NOMO-1 (cell line): ENCODE measurements at regions not wholly inside any gene's neighbourhood (a gene's known extent, or its start where the extent isn't known, plus 50 kb on each side); places are given as distances from the start of the nearest gene placed in this dataset.
"Not testable (repeated sequence)": the region's sequence is repeated elsewhere in the genome, so short reads cannot be mapped to it uniquely, and the experiment has no call there.

Experiments used
- DNase-seq, 2 experiments: peaks; one replicate each; lab custom pipeline; 2025; ENCODE audit not compliant: unreplicated experiment in 2 of 2; lab: John Stamatoyannopoulos, UW

DNA sequence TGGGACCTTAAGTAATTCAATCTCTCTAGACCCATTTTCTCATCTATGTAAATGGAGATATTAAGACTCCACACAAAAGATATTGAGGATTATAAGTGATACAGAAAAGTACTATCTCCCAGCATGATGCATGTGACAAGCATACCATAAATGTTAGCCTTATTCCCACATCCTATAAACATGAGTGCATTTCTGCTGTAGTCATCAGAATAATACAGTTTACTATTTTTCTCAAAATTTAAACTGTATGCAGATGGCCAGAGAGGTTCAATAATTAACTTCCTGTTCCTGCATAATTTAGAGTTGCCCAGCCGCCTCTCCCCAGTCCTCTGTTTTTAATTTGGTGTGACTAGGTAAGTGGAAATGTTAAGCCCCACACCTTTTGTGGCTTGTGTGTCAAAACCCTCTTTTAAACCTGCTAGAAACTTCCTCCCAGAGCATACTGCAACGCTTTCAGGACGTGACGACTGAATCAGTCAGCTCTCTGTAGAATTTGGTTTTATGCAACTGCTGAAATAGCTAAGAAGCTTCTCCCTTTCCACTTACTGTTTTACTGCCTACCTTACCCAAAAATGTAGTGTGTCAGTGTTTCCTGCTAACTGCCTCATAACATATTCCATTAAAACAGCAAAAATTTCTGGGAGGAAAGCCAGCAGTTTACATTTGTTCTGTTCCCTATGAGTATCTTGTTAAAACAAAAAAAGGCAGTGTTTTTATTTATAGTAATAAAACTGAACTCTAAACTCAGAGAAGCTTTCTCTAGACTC lies 1037.9 kb downstream of the EPHA3 start:
- DNase-seq: no peak

DNA sequence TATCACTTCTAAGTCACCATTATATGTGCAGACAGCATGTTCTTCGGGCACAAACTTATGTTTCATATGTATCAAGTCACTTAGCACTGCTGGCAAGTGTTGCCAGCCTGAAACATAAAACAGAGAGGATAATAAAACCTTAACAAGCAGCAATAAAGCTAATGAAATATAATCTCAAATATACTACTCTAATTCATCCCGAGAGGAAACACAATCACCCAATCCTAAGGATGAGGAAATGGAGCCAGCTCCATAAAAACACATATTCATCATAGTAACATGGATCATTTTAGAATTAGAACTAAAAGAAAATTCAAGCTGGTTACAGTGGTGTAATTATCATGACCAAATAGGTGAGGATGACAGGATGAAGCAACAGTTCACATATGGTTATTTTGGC lies 1072.7 kb downstream of the EPHA3 start:
- no peak for DNase-seq

DNA sequence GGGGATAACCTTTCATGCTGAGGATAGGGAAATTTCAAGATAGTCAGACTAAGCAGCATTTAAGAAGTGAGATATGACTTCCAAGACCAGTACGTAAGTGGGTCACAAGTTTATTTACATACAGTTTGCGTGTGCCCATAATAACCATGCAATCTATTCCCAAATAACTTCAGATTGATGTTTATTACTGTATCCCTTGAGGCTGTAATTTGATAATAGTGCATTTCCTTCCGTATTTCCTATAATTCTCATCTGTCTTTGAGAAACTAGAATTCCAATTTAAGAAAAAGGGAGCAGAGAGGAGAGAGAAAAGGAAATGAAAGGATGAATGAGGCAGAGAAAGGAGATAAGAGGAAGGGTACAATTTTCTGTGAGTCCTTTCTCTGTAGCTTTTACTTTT lies 1073.1 kb downstream of the EPHA3 start:
- DNase-seq: no peak

DNA sequence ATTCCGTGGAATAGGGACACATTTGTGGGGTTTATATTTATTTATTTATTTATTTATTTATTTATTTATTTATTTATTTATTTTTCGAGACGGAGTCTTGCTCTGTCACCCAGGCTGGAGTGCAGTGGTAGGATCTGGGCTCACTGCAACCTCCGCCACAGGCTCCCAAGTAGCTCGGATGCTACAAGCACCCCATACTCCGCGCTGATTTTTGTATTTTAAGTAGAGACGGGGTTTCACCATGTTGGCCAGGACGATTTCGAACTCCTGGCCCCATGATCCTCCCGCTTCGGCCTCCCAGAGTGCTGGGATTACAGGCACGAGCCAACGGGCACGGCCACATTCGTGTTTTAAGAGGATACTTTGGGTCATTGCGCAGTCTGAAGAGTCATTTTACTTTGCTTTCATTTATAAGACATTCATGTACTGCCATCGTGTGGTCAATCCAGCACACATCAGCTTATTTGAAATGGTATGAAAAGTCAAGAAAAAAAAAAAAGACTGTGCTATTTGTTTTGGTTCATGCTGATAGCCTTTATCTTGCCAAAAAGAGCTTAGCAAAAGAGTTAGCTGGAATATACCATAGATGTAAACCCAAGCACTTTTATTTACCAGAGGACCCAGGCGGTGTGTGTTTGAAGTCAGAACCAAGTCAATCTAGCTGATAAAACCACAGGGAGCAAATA lies 1075.0 kb downstream of the EPHA3 start:
- DNase-seq: not testable (repeated sequence)

DNA sequence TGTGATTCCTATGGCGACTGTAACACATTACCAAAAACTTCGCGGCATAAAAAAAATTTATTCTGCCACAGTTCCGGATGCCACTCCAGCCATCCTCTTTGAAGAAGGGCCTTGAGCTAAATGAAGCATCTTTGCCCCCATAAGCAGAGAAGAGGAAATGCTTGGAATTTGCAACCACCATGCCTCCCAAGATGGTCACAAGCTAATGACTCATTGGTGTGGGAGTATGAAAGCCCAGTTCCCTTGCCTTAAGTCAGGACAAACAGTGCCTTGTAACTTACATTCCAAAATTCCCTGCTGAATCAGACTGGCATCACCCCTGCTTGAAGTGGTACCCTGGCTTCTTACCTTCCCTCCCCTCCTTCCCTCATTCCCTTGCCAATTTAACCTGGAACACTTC lies 1077.4 kb downstream of the EPHA3 start:
- DNase-seq: no peak

DNA sequence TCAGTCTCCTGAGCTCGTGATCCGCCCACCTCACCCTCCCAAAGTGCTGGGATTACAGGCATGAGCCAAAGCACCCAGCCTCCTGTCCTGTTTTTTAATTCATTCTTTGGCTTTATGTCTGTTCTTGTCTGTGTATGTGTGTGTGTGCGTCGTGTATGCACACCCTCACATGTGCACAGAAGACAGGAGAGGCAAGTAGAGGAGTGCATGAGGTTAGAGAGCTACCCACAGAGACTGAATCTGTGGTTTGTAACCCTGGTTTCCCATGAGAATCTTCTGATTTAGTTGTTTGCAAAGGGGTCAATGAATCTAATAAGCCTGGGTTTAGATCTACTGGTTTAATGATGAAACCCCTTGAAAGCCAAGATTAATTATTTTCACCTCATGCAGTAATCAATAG lies 1090.0 kb downstream of the EPHA3 start:
- DNase-seq: not testable (repeated sequence)

DNA sequence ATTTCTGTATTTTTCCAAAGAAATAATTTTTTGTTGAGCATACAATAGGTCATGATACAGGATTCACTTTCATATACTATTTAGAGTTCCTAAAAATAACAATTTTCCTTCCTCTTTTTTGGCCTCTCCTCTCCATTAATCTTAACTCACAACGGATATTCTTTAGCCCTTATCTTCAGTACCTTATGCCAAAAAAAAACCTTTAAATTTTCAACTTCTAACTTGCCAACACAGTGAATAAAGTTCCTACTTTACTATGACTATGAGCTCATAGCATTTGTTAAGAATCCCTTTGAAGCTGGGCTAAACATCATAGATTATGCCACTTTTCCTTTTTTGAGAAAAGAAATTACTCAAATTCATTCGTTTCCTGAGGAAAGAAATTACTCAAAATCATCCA lies 1095.5 kb downstream of the EPHA3 start:
- not testable (repeated sequence) for DNase-seq

DNA sequence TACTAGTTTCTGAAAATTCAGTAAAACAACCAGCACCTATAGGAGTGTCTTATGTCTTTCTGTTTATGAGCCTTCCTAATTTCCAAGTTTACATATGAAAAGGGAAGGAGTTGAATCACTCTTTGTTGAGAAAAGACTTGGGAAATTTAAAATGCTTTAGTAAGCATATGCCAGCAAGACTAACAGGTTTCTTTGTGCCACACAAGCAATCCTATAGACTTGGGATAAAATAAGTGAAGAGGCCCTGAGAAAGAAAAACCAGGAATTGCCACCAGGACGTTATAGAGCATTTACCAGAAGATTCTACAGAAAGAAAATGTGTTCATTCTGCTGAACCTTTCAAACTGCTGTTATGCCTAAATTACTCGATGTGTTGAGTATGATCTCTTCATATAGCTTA lies 1099.1 kb downstream of the EPHA3 start:
- not testable (repeated sequence) for DNase-seq

DNA sequence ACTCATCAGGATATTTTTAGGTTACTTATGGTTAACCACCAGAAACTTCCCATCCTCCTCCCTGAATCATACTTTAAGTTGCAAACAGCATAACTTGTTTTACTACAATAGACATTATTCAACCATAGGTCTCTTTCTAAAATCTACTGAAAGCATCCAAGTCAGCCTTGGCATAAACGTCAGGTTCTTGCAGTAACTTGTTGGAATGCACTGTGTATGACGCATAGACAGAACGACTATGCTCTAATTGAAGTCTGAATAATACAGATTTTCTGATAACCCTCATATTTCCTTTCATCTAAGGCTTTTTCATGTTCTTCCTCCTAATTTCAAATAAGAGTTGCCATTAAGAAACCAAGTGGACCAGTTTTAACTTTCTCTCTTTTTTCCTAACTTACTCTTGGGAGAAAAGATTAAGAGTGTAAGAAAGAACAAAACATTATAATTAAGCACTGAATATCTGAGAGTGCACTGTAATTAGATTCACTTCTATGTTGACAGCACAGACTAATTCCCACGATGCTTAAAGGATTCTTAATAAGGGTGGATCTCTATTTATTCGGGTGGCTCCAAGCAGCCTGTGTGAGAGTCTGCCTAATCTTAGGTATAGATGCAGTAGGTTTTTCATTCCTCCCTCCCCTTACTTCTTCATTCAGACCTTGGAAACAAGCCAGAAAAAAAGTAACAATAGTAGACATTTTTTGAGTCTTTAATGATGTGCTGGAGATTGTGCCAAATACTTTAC lies 1100.1 kb downstream of the EPHA3 start:
- not testable (repeated sequence) for DNase-seq

DNA sequence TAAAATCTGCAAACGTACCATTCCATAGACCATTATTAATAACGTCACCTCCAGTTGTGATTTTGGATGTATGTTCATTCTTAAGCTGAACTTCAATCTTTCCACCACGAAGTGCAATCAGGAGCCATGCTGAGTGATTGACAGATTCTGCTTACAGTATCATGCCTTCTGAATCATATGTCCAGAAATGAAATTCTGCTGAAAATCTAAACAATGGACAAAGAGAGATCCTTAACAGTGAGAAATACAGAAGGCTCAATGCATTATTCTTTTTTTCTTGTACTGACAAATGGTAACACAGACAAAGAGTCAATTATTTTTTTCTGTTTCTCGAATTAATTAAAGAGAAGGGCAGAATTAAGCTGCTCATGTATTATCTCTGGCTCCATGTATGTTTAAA lies 1114.5 kb downstream of the EPHA3 start:
- no peak for DNase-seq

DNA sequence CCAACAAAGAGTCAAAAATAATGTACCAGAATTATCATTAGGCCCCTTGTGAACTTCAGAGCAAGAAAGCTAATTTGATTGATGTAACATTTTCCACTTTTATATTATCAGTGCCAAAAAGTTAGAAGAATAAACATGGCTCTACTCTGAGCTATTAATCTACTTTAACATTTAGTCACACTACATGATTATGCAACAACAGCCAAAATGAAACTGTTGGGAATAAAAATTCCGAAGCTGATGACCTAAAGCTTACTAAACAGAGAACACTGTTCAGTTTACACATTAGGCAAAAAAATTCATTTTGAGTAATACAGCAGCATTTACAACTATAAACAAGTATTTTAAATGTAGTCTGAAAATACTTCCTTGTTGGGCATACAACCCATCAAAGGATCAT lies 1134.1 kb downstream of the EPHA3 start:
- DNase-seq: no peak

DNA sequence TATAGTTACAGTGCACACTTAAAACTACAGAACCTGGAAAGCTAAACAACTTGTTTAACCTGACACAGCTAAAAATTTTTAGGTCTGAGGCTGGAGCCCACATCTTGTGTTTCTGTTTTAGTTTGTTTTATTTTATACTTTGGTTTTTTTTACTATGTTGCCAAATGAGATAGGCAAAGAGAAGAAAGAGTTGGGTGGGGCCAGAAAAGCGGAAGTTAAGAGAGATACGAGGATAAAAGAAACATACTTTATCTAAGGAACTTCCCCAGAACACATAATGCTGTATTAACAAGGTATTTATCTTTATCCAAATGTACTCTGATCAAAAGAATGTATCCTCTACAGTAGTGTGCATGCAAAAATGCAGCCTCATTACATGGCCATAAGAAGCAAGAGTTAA lies 1145.7 kb downstream of the EPHA3 start:
- DNase-seq: peak; percentile 1 to 29

DNA sequence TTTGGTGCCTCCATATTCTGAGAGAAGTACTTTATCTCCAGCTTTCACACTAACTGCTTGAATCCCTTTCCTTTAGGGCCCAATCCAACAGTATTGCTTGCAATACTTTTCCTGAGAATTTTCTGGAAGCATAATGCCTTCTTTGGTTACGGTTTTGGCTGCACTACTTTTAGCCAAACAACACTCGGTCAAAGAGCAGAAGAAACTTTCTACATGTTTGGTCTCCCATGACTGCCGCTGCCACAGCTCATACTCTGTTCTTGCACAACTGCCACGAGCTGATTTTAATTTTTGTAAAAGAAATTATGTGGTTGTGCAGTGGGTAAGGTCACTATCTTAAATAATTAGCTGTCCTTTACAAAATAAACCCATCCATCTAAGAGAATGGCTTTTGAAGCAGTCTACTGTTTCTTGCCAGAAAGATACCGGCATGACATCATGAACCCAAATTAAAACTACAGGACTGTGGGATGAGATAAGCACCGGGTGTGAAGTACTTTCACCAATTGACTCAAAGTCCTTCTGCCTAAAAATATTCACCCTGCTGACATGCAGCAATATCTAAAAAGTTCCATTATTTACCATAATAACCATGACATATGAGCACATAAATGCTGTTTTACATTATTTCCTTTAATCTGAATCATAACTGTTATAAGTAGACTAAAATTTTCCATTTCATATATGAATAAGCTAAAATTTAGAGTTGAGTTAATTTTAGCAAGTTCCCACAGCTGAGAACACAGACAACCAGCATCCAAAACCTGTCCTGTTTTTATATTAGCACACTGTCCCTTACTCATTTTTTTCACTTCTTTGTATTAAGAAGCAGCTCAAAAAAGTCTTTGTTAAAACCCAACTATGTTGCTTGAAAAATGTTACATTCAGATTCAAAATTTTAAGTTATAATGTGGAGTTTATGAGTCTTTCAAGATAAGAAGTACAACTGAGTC lies 1154.3 kb downstream of the EPHA3 start:
- no peak for DNase-seq
